ENCODE measurements at regions not wholly inside any gene's neighbourhood (a gene's known extent, or its start where the extent isn't known, plus 50 kb on each side); places are given as distances from the start of the nearest gene placed in this dataset.

DNA sequence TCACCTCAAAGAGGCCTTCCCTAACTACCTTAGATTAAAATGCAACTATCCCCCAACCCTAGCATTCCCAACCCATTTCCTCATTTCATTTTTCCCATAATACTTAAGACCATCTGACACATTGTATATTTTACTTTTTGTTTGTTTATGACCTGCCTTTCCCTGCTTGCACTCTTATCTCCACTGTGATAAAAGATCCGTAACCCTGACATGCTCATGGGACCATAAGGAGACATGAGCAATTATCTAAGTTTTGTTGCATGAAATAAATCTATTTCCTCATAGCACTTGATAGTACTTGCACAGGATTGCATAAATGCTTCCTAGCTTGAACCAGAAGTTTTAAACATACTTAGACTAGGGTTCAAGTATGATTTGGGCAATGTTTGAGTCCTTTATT is 323.7 kb downstream of the NPR3 start:
- Histone ChIP-seq H3K27me3 (no peaks in the 10 kb centered on the region), H3K36me3 (no peaks in the 10 kb centered on the region), H3K4me3 (ENCODE audit: low read depth, low read length) (no peak overlapping the region), H3K4me1 (no peaks in the 10 kb centered on the region), H3K9me3 (no peaks in the 10 kb centered on the region)
- no peak for TF ChIP-seq CTCF (IDR thresholded peaks at IDR 0.05; ENCODE audit: low read depth, low read length)
- no peak for DNase-seq

DNA sequence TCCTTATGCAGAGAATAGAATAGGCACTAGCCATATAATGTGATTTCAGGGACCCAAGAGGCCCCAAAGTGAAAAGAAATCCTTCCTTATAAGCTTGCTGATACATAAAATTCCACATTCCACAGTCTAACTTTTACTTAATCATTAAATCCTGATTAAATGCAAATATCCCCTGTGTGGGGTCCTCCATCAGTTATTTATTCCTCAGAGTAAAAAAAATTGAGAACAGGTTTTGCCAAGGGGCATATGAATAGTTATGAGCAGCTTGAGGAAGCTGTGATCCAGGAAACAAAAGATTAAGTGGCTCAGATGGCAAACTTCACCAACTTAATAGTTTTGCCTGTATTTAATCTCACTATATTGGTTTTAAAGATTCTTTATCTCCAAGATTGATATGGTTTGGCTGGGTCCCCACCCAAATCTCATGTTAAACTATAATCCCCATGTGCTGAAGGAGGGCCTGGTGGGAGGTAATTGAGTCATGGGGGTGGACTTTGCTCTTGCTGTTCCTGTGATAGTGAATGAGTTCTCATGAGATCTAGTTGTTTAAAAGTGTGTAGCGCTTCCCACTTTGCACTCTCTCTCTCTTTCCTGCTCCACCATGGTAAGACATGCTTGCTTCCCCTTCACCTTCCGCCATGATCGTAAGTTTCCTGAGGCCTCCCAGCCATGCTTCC is 324.9 kb downstream of the NPR3 start:
- Histone ChIP-seq H3K36me3 (no peaks in the 10 kb centered on the region), H3K4me1 (no peaks in the 10 kb centered on the region), H3K4me3 (ENCODE audit: low read depth, low read length) (no peak overlapping the region), H3K27me3 (no peaks in the 10 kb centered on the region), H3K9me3 (no peaks in the 10 kb centered on the region)
- no peak for TF ChIP-seq CTCF (IDR thresholded peaks at IDR 0.05; ENCODE audit: low read depth, low read length)
- DNase-seq = no peak

GRCh38 chr5:33037076-33037475 is 326.0 kb downstream of the NPR3 start:
- Histone ChIP-seq H3K9me3 (no peaks in the 10 kb centered on the region), H3K27me3 (no peaks in the 10 kb centered on the region), H3K4me1 (no peaks in the 10 kb centered on the region), H3K36me3 (no peaks in the 10 kb centered on the region), H3K4me3 (ENCODE audit: low read depth, low read length) (no peak overlapping the region)
- no peak for TF ChIP-seq CTCF (IDR thresholded peaks at IDR 0.05; ENCODE audit: low read depth, low read length)
- DNase-seq = no peak

DNA sequence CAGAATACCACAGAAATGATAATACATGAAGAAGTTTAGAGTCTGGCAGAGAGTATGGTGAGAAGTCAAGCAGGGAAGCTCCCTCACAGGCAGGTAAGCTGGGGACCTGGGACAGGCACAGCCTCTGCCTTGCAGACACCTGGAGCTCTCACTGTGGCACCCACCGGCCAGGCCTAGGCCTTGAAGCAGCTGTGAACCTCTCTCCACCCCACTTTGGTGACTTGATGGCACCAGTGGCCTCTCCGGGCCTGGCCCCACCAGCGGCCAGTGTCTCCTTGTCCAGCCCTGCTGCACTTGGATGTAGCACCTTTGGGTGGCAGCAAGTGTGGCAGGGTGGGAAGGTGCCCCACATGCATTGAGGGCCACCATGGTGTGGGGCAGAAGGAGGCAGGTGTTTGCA is 330.5 kb downstream of the NPR3 start:
- no peaks in the 10 kb centered on the region for H3K27me3 ChIP-seq
- no peak overlapping the region for H3K4me3 ChIP-seq (ENCODE audit: low read depth, low read length)
- H3K36me3 ChIP-seq = no peaks in the 10 kb centered on the region
- TF ChIP-seq CTCF (IDR thresholded peaks at IDR 0.05; ENCODE audit: low read depth, low read length) = no peak
- no peak for DNase-seq
- no peaks in the 10 kb centered on the region for H3K9me3 ChIP-seq
- no peaks in the 10 kb centered on the region for H3K4me1 ChIP-seq

DNA sequence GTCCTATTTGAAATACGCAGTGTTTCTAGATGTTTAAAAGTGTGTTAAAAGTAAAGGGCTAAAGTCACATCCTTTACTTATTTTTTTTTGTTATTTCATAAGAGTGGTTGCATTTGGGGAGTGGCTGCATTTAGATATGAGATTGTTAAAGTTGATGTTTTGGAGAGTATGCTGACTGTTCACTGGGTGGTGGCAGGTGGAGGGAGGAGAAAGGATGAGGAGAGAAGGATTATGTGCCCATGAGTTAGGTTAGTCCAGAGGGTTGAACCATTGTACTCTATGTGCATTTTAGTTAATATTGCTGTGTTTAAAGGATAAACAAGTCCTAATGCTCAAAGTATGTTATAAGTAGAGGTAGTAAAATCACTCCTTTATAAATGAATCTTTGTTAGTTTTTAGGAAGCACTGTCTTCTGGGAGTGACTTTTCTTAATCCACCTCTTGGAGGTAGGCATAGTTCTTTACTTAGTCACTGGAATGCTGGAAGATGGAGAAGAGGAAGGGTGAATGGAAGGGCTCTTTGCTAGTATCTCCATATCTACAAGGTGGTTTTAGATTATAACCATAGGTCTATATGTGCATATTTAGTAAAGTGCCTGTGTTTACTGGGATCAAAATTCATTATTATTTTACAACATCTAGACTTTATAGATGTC is 332.3 kb downstream of the NPR3 start:
- Histone ChIP-seq H3K4me1 (no peaks in the 10 kb centered on the region), H3K36me3 (no peaks in the 10 kb centered on the region), H3K4me3 (ENCODE audit: low read depth, low read length) (no peak overlapping the region), H3K9me3 (no peaks in the 10 kb centered on the region), H3K27me3 (no peaks in the 10 kb centered on the region)
- DNase-seq = no peak
- no peak for TF ChIP-seq CTCF (IDR thresholded peaks at IDR 0.05; ENCODE audit: low read depth, low read length)

- H3K36me3 ChIP-seq = no peaks in the 10 kb centered on the region
- no peaks in the 10 kb centered on the region for H3K27me3 ChIP-seq
- no peaks in the 10 kb centered on the region for H3K4me1 ChIP-seq
- H3K4me3 ChIP-seq (ENCODE audit: low read depth, low read length) = no peak overlapping the region
- H3K9me3 ChIP-seq = no peaks in the 10 kb centered on the region
- DNase-seq = no peak
- TF ChIP-seq CTCF (IDR thresholded peaks at IDR 0.05; ENCODE audit: low read depth, low read length) = no peak
These were observed 335.0 kb downstream of the NPR3 start for GRCh38 chr5:33046091-33046490.
